Fibroblast of the conjunctiva (primary cell): ENCODE measurements at regions not wholly inside any gene's neighbourhood (a gene's known extent, or its start where the extent isn't known, plus 50 kb on each side); places are given as distances from the start of the nearest gene placed in this dataset.
A peak's percentile ranks its signal among the peaks of the same experiment; 100 is the strongest.
"Not testable (repeated sequence)": the region's sequence is repeated elsewhere in the genome, so short reads cannot be mapped to it uniquely, and the experiment has no call there.

ENCODE experiments used
- DNase-seq: peaks from one replicate; pipeline ENCODE4 v3.0.0-alpha.2; 2010; ENCODE audit warnings: low read depth

GRCh38 chr1:149157409-149157808 lies 54.1 kb upstream of the NBPF9 start:
- not testable (repeated sequence) for DNase-seq

GRCh38 chr1:149158308-149158707 lies 55.0 kb upstream of the NBPF9 start:
- DNase-seq: not testable (repeated sequence)

- DNase-seq: not testable (repeated sequence)
These were observed 59.7 kb upstream of the NBPF9 start for GRCh38 chr1:149163063-149163444.

- not testable (repeated sequence) for DNase-seq
These were observed 71.4 kb upstream of the NBPF9 start for GRCh38 chr1:149174765-149175164.

GRCh38 chr1:149175812-149176211 lies 72.5 kb upstream of the NBPF9 start:
- DNase-seq: not testable (repeated sequence)

GRCh38 chr1:149176453-149177316 lies 73.3 kb upstream of the NBPF9 start:
- not testable (repeated sequence) for DNase-seq

- not testable (repeated sequence) for DNase-seq
These were observed 87.4 kb upstream of the NBPF9 start for GRCh38 chr1:149190742-149191141.

- not testable (repeated sequence) for DNase-seq
These were observed 93.3 kb upstream of the NBPF9 start for GRCh38 chr1:149196651-149197050.

- peak; percentile 8 for DNase-seq
These were observed 97.2 kb upstream of the NBPF9 start for GRCh38 chr1:149200567-149200966.

- DNase-seq: not testable (repeated sequence)
These were observed 98.9 kb upstream of the NBPF9 start for GRCh38 chr1:149202283-149202682.

GRCh38 chr1:149204396-149204795 lies 101.0 kb upstream of the NBPF9 start:
- not testable (repeated sequence) for DNase-seq

GRCh38 chr1:149208836-149209235 lies 105.5 kb upstream of the NBPF9 start:
- not testable (repeated sequence) for DNase-seq

- DNase-seq: not testable (repeated sequence)
These were observed 108.5 kb upstream of the NBPF9 start for GRCh38 chr1:149211757-149212420.

GRCh38 chr1:149212946-149213345 lies 109.6 kb upstream of the NBPF9 start:
- DNase-seq: not testable (repeated sequence)

- DNase-seq: not testable (repeated sequence)
These were observed 110.3 kb upstream of the NBPF9 start for GRCh38 chr1:149213673-149214072.

- not testable (repeated sequence) for DNase-seq
These were observed 115.0 kb upstream of the NBPF9 start for GRCh38 chr1:149218080-149218988.

- not testable (repeated sequence) for DNase-seq
These were observed 116.2 kb upstream of the NBPF9 start for GRCh38 chr1:149219539-149219938.

- DNase-seq: not testable (repeated sequence)
These were observed 117.2 kb upstream of the NBPF9 start for GRCh38 chr1:149220463-149221074.

GRCh38 chr1:149227933-149228665 lies 124.7 kb upstream of the NBPF9 start:
- DNase-seq: not testable (repeated sequence)

- not testable (repeated sequence) for DNase-seq
These were observed 125.6 kb upstream of the NBPF9 start for GRCh38 chr1:149228672-149229585.
